ENCODE measurements at regions not wholly inside any gene's neighbourhood (a gene's known extent, or its start where the extent isn't known, plus 50 kb on each side); places are given as distances from the start of the nearest gene placed in this dataset.

DNA sequence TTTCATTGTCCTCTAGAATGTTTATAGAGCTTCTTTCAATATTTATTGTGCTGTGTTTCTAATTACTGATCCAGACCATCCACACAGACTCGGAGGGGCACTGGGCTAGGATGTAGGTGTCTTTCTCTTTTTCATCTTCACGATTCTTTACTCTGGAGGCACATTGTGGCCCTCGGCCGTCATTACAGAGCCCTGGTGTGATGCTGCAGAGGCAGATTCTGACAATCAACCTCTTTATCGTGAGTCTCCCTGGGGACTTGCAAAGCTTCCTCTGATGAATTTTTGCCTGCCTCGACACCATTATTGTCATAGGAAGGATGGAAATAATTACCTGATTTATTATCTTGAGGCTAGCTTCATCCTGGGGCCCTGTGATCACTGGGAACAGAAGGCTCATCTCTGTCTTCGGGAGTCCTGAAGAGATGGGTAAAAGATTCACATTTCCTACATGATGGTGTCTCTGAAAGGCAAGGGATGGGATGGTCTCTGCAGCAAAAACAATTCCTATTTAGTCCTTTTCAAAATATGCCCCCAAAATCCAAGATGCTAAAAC lies 89.4 kb downstream of the SEC16B start:
- no peak for TF ChIP-seq POLR2A (IDR thresholded peaks at IDR 0.05)
- TF ChIP-seq, protein P1, sequence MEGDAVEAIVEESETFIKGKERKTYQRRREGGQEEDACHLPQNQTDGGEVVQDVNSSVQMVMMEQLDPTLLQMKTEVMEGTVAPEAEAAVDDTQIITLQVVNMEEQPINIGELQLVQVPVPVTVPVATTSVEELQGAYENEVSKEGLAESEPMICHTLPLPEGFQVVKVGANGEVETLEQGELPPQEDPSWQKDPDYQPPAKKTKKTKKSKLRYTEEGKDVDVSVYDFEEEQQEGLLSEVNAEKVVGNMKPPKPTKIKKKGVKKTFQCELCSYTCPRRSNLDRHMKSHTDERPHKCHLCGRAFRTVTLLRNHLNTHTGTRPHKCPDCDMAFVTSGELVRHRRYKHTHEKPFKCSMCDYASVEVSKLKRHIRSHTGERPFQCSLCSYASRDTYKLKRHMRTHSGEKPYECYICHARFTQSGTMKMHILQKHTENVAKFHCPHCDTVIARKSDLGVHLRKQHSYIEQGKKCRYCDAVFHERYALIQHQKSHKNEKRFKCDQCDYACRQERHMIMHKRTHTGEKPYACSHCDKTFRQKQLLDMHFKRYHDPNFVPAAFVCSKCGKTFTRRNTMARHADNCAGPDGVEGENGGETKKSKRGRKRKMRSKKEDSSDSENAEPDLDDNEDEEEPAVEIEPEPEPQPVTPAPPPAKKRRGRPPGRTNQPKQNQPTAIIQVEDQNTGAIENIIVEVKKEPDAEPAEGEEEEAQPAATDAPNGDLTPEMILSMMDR (IDR thresholded peaks at IDR 0.05) = no peak

Measured in uterus (tissue), 2 donors.